HepG2 (cell line): ENCODE measurements at regions not wholly inside any gene's neighbourhood (a gene's known extent, or its start where the extent isn't known, plus 50 kb on each side); places are given as distances from the start of the nearest gene placed in this dataset.

Source experiments
- AGO1 ChIP-seq: fragments of 200-400 bp; formaldehyde crosslinking; IDR thresholded peaks from 2 replicates; pipeline ENCODE4 v1.6.1; 2017; ENCODE audit warnings: mild to moderate bottlenecking, low read depth, low read length, moderate library complexity; ENCODE audit not compliant: poor library complexity, severe bottlenecking
- E2F5 ChIP-seq: sonication (generic); formaldehyde crosslinking; conservative IDR thresholded peaks from 2 replicates; pipeline ENCODE4 v1.4.0; 2020; ENCODE audit warnings: missing genetic modification reagents
- EP300 ChIP-seq, 3 experiments: sonication (generic) in 1 of 3; formaldehyde crosslinking in 1 of 3; IDR thresholded peaks; 2 replicates each; pipeline versions ENCODE4 v1.5.1 to v1.6.1; 2011 to 2020; ENCODE audit warnings: low read depth in 2 of 3, low read length in 2 of 3, borderline replicate concordance in 1 of 3, improper control_type of control experiment in 1 of 3, mild to moderate bottlenecking in 1 of 3, missing genetic modification reagents in 1 of 3, moderate library complexity in 1 of 3
- FOXO1 ChIP-seq: sonication (generic); formaldehyde crosslinking; IDR thresholded peaks from 2 replicates; pipeline ENCODE4 v1.4.0; 2020; ENCODE audit warnings: missing genetic modification reagents
- HES4 ChIP-seq: sonication (generic); formaldehyde crosslinking; IDR thresholded peaks from 2 replicates; pipeline ENCODE4 v1.9.0; 2021; ENCODE audit warnings: mild to moderate bottlenecking, missing genetic modification reagents, borderline replicate concordance
- KLF9 ChIP-seq: IDR thresholded peaks from 2 replicates; pipeline ENCODE4 v1.6.1; 2016; ENCODE audit warnings: low read depth
- RBM39 ChIP-seq: fragments of 200-400 bp; formaldehyde crosslinking; IDR thresholded peaks from one replicate; pipeline ENCODE4 v1.6.1; 2018; ENCODE audit warnings: antibody characterized with exemption, mild to moderate bottlenecking, low read depth, low read length; ENCODE audit not compliant: poor library complexity, severe bottlenecking
- SOX5 ChIP-seq: IDR thresholded peaks from 2 replicates; pipeline ENCODE4 v1.6.1; 2016; ENCODE audit warnings: borderline replicate concordance
- TRIM22 ChIP-seq: fragments of 450-650 bp; IDR thresholded peaks from 2 replicates; pipeline ENCODE4 v1.6.1; 2017
- USF2 ChIP-seq, 2 experiments: sonication (generic) in 1 of 2; formaldehyde crosslinking in 1 of 2; IDR thresholded peaks; 2 replicates each; pipeline versions ENCODE4 v1.5.1 to v1.6.1; 2011 to 2020; ENCODE audit warnings: borderline replicate concordance in 1 of 2, low read depth in 1 of 2, low read length in 1 of 2, mild to moderate bottlenecking in 1 of 2, missing genetic modification reagents in 1 of 2, moderate library complexity in 1 of 2
- ZNF317 ChIP-seq: sonication (generic); formaldehyde crosslinking; IDR thresholded peaks from 2 replicates; pipeline ENCODE4 v1.5.0; 2020; ENCODE audit warnings: mild to moderate bottlenecking, missing genetic modification reagents
- ZNF496 ChIP-seq: sonication (generic); formaldehyde crosslinking; IDR thresholded peaks from 2 replicates; pipeline ENCODE4 v1.8.1; 2023; ENCODE audit warnings: mild to moderate bottlenecking, moderate library complexity, missing genetic modification reagents; ENCODE audit not compliant: insufficient replicate concordance
- ZNF562 ChIP-seq: sonication (generic); formaldehyde crosslinking; IDR thresholded peaks from 2 replicates; pipeline ENCODE4 v1.8.0; 2022; ENCODE audit warnings: missing genetic modification reagents, borderline replicate concordance
- ZNF614 ChIP-seq: IDR thresholded peaks from 2 replicates; pipeline ENCODE4 v1.6.1; 2018; ENCODE audit warnings: missing biosample characterization, missing genetic modification reagents, inconsistent platforms, borderline replicate concordance
- ZNF652 ChIP-seq: IDR thresholded peaks from 2 replicates; pipeline ENCODE4 v1.6.1; 2016; ENCODE audit warnings: low read depth, borderline replicate concordance
- ZNF687 ChIP-seq: sonication (generic); formaldehyde crosslinking; IDR thresholded peaks from 2 replicates; pipeline ENCODE4 v1.5.1; 2020; ENCODE audit warnings: mild to moderate bottlenecking, missing genetic modification reagents, moderate library complexity
- ZNF891 ChIP-seq: sonication (generic); formaldehyde crosslinking; IDR thresholded peaks from 2 replicates; pipeline ENCODE4 v1.5.0; 2020; ENCODE audit warnings: mild to moderate bottlenecking, missing genetic modification reagents

- TF ChIP-seq TRIM22: no peak
- TF ChIP-seq EP300 (IDR thresholded peaks at IDR 0.05; ENCODE audit: low read depth in 2 of 2, low read length in 2 of 2): peak; percentile 29 to 94; a peak in 2 of 4 replicates
- TF ChIP-seq EP300 (CRISPR knock-in tag; IDR thresholded peaks at IDR 0.05; ENCODE audit: borderline replicate concordance): peak; percentile 83; the same call in 1 of the 2 replicates
- TF ChIP-seq E2F5 (CRISPR knock-in tag): no peak
- TF ChIP-seq ZNF687 (CRISPR knock-in tag): no peak
- TF ChIP-seq USF2 (IDR thresholded peaks at IDR 0.05; ENCODE audit: low read depth, low read length): no peak
- TF ChIP-seq USF2 (CRISPR knock-in tag; IDR thresholded peaks at IDR 0.05; ENCODE audit: borderline replicate concordance): no peak
- TF ChIP-seq ZNF652 (CRISPR knock-in tag): no peak; the same call in 1 of the 2 replicates
- TF ChIP-seq ZNF317 (CRISPR knock-in tag): no peak
- TF ChIP-seq SOX5 (CRISPR knock-in tag): peak; percentile 97
- TF ChIP-seq RBM39: no peak
- TF ChIP-seq KLF9 (CRISPR knock-in tag): no peak
- no peak for TF ChIP-seq HES4 (CRISPR knock-in tag)
- TF ChIP-seq ZNF891 (CRISPR knock-in tag): no peak
- TF ChIP-seq FOXO1: peak; percentile 80
- no peak for TF ChIP-seq AGO1
- TF ChIP-seq ZNF496 (CRISPR knock-in tag): no peak
- TF ChIP-seq ZNF562 (CRISPR knock-in tag): no peak
- TF ChIP-seq ZNF614: peak; percentile 61; the same call in 1 of the 2 replicates
Observed at GRCh38 chr18:31241900-31242409, 76.0 kb upstream of the DSG1 start (continued).
